Activated B cell treated with CpG ODN at 0.5 μM for 24 hours (primary cell): ENCODE measurements at regions not wholly inside any gene's neighbourhood (a gene's known extent, or its start where the extent isn't known, plus 50 kb on each side); places are given as distances from the start of the nearest gene placed in this dataset.

Experiments used
- ATAC-seq: fragments of 200-7000 bp; cut with Tn5 transposase; one replicate; pipeline ENCODE4 v1.10.0; 2021; ENCODE audit warnings: low read depth, mild to moderate bottlenecking, moderate library complexity
- CTCF ChIA-PET: fragments of 350-600 bp; sonication (Branson Sonifier 250); formaldehyde crosslinking; loops from one replicate; lab custom pipeline; 2021; ENCODE audit warnings: antibody characterized with exemption; lab: Charles Lee
- POLR2A ChIA-PET: fragments of 350-600 bp; sonication (Branson Sonifier 250); formaldehyde crosslinking; loops from one replicate; lab custom pipeline; 2021; ENCODE audit warnings: antibody characterized with exemption; lab: Charles Lee
- DNase-seq: peaks from one replicate; pipeline ENCODE4 v3.0.0; 2022
- H3K27ac Mint-ChIP-seq: one replicate; pipeline ENCODE4 v1.8.0; 2020; ENCODE audit warnings: mixed read lengths
- H3K27me3 Mint-ChIP-seq: one replicate; pipeline ENCODE4 v1.8.0; 2021; ENCODE audit warnings: mixed read lengths
- H3K36me3 Mint-ChIP-seq: one replicate; pipeline ENCODE4 v1.8.0; 2021; ENCODE audit warnings: low read depth, mixed read lengths
- H3K4me1 Mint-ChIP-seq: one replicate; pipeline ENCODE4 v1.8.0; 2021; ENCODE audit warnings: mixed read lengths
- H3K4me3 Mint-ChIP-seq: one replicate; pipeline ENCODE4 v1.8.0; 2020; ENCODE audit warnings: mild to moderate bottlenecking, mixed read lengths
- H3K9me3 Mint-ChIP-seq: one replicate; pipeline ENCODE4 v1.8.0; 2020; ENCODE audit warnings: mixed read lengths
- CTCF ChIP-seq: fragments of 200-600 bp; IDR thresholded peaks from one replicate; pipeline ENCODE4 v1.8.0; 2022; ENCODE audit warnings: antibody characterized with exemption, mild to moderate bottlenecking
- intact Hi-C: fragments of 100-400 bp; cut with micrococcal nuclease; formaldehyde crosslinking; loops from one replicate; pipeline ENCODE4 v1.15.1; 2024

- TF ChIP-seq CTCF = no peak
- ChIA-PET CTCF (no interaction called here), POLR2A (no interaction called here)
- Mint-ChIP-seq H3K36me3 (no peaks in the 10 kb centered on the region), H3K9me3 (no peaks in the 10 kb centered on the region), H3K4me3 (no peak overlapping the region), H3K27me3 (peaks cover 3% of the 10 kb centered on the region), H3K27ac (no peak overlapping the region), H3K4me1 (no peaks in the 10 kb centered on the region)
- ATAC-seq = no peak
- intact Hi-C loops = no loop called here
- DNase-seq = no peak
Observed at GRCh38 chr1:209389975-209390374, 193.5 kb upstream of the CAMK1G start.

- Mint-ChIP-seq H3K4me1 (no peaks in the 10 kb centered on the region), H3K27me3 (peaks cover 8% of the 10 kb centered on the region), H3K4me3 (no peak overlapping the region), H3K27ac (no peak overlapping the region), H3K9me3 (no peaks in the 10 kb centered on the region), H3K36me3 (no peaks in the 10 kb centered on the region)
- ChIA-PET POLR2A (no interaction called here), CTCF (no interaction called here)
- DNase-seq (no peak), ATAC-seq (no peak)
- intact Hi-C loops = no loop called here
- TF ChIP-seq CTCF = no peak
Observed at GRCh38 chr1:209390764-209391163, 192.8 kb upstream of the CAMK1G start.

- no peak for TF ChIP-seq CTCF
- Mint-ChIP-seq H3K27ac (no peak overlapping the region), H3K4me3 (no peak overlapping the region), H3K36me3 (no peaks in the 10 kb centered on the region), H3K27me3 (peaks cover 8% of the 10 kb centered on the region), H3K4me1 (no peaks in the 10 kb centered on the region), H3K9me3 (no peaks in the 10 kb centered on the region)
- CTCF ChIA-PET = no interaction called here
- ATAC-seq (no peak), DNase-seq (no peak)
- POLR2A ChIA-PET = no interaction called here
- intact Hi-C loops = no loop called here
Observed at GRCh38 chr1:209391792-209392191, 191.7 kb upstream of the CAMK1G start.

- DNase-seq (no peak), ATAC-seq (no peak)
- H3K36me3 Mint-ChIP-seq = no peaks in the 10 kb centered on the region
- ChIA-PET CTCF (no interaction called here), POLR2A (no interaction called here)
- no peak overlapping the region for H3K4me3 Mint-ChIP-seq
- intact Hi-C loops = no loop called here
- H3K27me3 Mint-ChIP-seq = peaks cover 8% of the 10 kb centered on the region
- no peaks in the 10 kb centered on the region for H3K9me3 Mint-ChIP-seq
- no peaks in the 10 kb centered on the region for H3K4me1 Mint-ChIP-seq
- no peak for TF ChIP-seq CTCF
- no peak overlapping the region for H3K27ac Mint-ChIP-seq
Observed at GRCh38 chr1:209395169-209395568, 188.3 kb upstream of the CAMK1G start.

GRCh38 chr1:209397371-209397770, 186.1 kb upstream of the CAMK1G start:
- H3K27me3 Mint-ChIP-seq = peaks cover 8% of the 10 kb centered on the region
- TF ChIP-seq CTCF = no peak
- no peak overlapping the region for H3K4me3 Mint-ChIP-seq
- intact Hi-C loops = no loop called here
- CTCF ChIA-PET = no interaction called here
- DNase-seq (no peak), ATAC-seq (no peak)
- H3K4me1 Mint-ChIP-seq = no peaks in the 10 kb centered on the region
- H3K36me3 Mint-ChIP-seq = no peaks in the 10 kb centered on the region
- no peak overlapping the region for H3K27ac Mint-ChIP-seq
- POLR2A ChIA-PET = no interaction called here
- H3K9me3 Mint-ChIP-seq = no peaks in the 10 kb centered on the region
